ENCODE measurements at regions not wholly inside any gene's neighbourhood (a gene's known extent, or its start where the extent isn't known, plus 50 kb on each side); places are given as distances from the start of the nearest gene placed in this dataset.

GRCh38 chr5:4572311-4573100, 567.6 kb upstream of the ADAMTS16 start:
- no peak for DNase-seq
- intact Hi-C loops (cut with DNase I): no loop called here
- no peak overlapping the region for H3K27ac ChIP-seq
- 76 to 83% methylated on average over 6 of the region's 6 CpGs for WGBS, 2 donors
- TF ChIP-seq CTCF (IDR thresholded peaks at IDR 0.05): no peak
- TF ChIP-seq POLR2A (IDR thresholded peaks at IDR 0.05): no peak
- H3K36me3 ChIP-seq: no peaks in the 10 kb centered on the region
- H3K27me3 ChIP-seq: no peaks in the 10 kb centered on the region
- H3K9me3 ChIP-seq: no peaks in the 10 kb centered on the region
- no peak overlapping the region for H3K4me3 ChIP-seq (replicated peaks in 1 of 3)
- H3K4me1 ChIP-seq: no peaks in the 10 kb centered on the region

DNA sequence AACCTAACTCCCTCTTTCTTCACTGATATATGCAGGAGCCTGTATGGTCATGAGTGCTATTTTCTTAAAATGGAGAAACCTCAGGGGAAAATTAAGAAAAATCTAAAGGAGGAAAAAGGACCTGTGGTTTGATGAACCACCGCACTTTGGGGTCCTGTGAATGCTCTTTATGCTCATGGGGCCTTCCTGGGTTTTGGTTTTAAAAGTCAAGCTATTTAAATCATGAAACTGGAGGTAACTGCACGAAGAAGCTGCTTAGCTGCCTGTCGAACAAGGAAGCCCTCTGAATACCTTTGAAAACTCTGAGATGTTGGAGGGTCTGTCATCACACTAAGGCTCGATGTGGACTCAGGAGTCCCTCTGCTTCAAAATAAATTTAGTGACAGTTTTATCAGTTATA, 564.5 kb upstream of the ADAMTS16 start:
- Histone ChIP-seq H3K4me1 (no peaks in the 10 kb centered on the region), H3K9me3 (no peaks in the 10 kb centered on the region), H3K27me3 (no peaks in the 10 kb centered on the region), H3K4me3 (replicated peaks in 1 of 3) (no peak overlapping the region), H3K36me3 (no peaks in the 10 kb centered on the region), H3K27ac (no peak overlapping the region)
- no peak for DNase-seq
- no peak for TF ChIP-seq CTCF (IDR thresholded peaks at IDR 0.05)
- intact Hi-C loops (cut with DNase I): no loop called here
- 70% methylated on average over 4 of the region's 4 CpGs for WGBS, 2 donors

DNA sequence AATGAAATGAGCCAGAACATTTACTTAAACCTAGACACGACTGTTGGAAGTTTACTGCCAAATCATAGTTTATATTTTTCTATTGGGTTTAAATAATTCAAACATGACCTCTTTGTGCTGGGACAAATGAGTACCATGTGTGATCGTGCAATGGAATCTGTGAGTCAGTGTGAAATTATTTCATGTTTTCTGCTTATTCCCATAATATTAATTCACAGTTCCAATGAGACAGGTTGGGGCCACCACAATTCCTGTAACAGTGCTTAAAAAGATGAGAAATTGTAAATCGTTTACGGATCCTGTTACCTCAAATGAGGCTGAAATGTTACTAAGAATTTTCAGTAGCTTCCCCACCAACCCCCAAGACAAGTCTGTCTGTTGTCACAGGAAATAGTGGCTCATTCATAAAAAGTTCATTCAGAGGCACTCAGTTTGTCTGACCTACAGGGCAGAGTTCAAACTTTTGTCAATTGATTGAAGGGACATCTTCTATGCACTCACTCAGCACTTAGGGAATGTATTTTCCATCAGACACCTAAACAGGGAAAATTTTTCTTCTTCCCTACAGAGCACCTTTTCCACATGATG, 563.9 kb upstream of the ADAMTS16 start:
- no peaks in the 10 kb centered on the region for H3K36me3 ChIP-seq
- H3K4me1 ChIP-seq: no peaks in the 10 kb centered on the region
- intact Hi-C loops (cut with DNase I): no loop called here
- no peaks in the 10 kb centered on the region for H3K27me3 ChIP-seq
- 67 to 73% methylated on average over 4 of the region's 4 CpGs for WGBS, 2 donors
- no peak overlapping the region for H3K4me3 ChIP-seq (replicated peaks in 1 of 3)
- H3K9me3 ChIP-seq: no peaks in the 10 kb centered on the region
- no peak overlapping the region for H3K27ac ChIP-seq
- no peak for DNase-seq
- TF ChIP-seq CTCF (IDR thresholded peaks at IDR 0.05) (no peak), POLR2A (IDR thresholded peaks at IDR 0.05) (no peak)

GRCh38 chr5:4576908-4577307, 563.2 kb upstream of the ADAMTS16 start:
- H3K27ac ChIP-seq: no peak overlapping the region
- intact Hi-C loops (cut with DNase I): no loop called here
- no peak for DNase-seq
- no peaks in the 10 kb centered on the region for H3K36me3 ChIP-seq
- H3K9me3 ChIP-seq: no peaks in the 10 kb centered on the region
- no peak overlapping the region for H3K4me3 ChIP-seq (replicated peaks in 1 of 3)
- H3K27me3 ChIP-seq: no peaks in the 10 kb centered on the region
- H3K4me1 ChIP-seq: no peaks in the 10 kb centered on the region
- TF ChIP-seq POLR2A (IDR thresholded peaks at IDR 0.05) (no peak), CTCF (IDR thresholded peaks at IDR 0.05) (no peak)
- 78 to 88% methylated on average over 14 of the region's 14 CpGs for WGBS, 2 donors

- TF ChIP-seq CTCF (IDR thresholded peaks at IDR 0.05) (no peak), POLR2A (IDR thresholded peaks at IDR 0.05) (no peak)
- no peaks in the 10 kb centered on the region for H3K9me3 ChIP-seq
- H3K27ac ChIP-seq: no peak overlapping the region
- intact Hi-C loops (cut with DNase I): no loop called here
- DNase-seq: no peak
- no peaks in the 10 kb centered on the region for H3K27me3 ChIP-seq
- no peaks in the 10 kb centered on the region for H3K36me3 ChIP-seq
- H3K4me1 ChIP-seq: no peaks in the 10 kb centered on the region
- 83 to 93% methylated on average over 7 of the region's 7 CpGs for WGBS, 2 donors
- no peak overlapping the region for H3K4me3 ChIP-seq (replicated peaks in 1 of 3)
Measured at GRCh38 chr5:4579679-4580078, 560.5 kb upstream of the ADAMTS16 start.

Measured in thyroid gland (tissue), 4 donors.